Lower lobe of right lung (tissue), 2 donors: ENCODE measurements at regions not wholly inside any gene's neighbourhood (a gene's known extent, or its start where the extent isn't known, plus 50 kb on each side); places are given as distances from the start of the nearest gene placed in this dataset.
"Not testable (repeated sequence)": the region's sequence is repeated elsewhere in the genome, so short reads cannot be mapped to it uniquely, and the experiment has no call there.

ENCODE experiments used
- ATAC-seq, 2 donors: fragments of 200-7000 bp; cut with Tn5 transposase; one replicate each; pipeline ENCODE4 v1.9.1; 2020 to 2022; ENCODE audit warnings: mild to moderate bottlenecking in 2 of 2, moderate library complexity in 2 of 2
- DNase-seq: peaks from one replicate; pipeline ENCODE4 v3.0.0-alpha.2; 2020
- H3K27ac ChIP-seq: fragments of 200-600 bp; one replicate; pipeline ENCODE4 v1.8.0; 2022
- H3K27me3 ChIP-seq: fragments of 200-600 bp; one replicate; pipeline ENCODE4 v1.8.0; 2022; ENCODE audit warnings: low read depth
- H3K36me3 ChIP-seq: fragments of 200-600 bp; one replicate; pipeline ENCODE4 v1.8.0; 2022; ENCODE audit warnings: mild to moderate bottlenecking
- H3K4me1 ChIP-seq: fragments of 200-600 bp; one replicate; pipeline ENCODE4 v1.8.0; 2022
- H3K4me3 ChIP-seq: fragments of 200-600 bp; one replicate; pipeline ENCODE4 v1.8.0; 2022; ENCODE audit warnings: mild to moderate bottlenecking
- H3K9me3 ChIP-seq: fragments of 200-600 bp; one replicate; pipeline ENCODE4 v1.8.0; 2022
- intact Hi-C: fragments of 100-400 bp; cut with DNase I; formaldehyde crosslinking; loops from one replicate; pipeline ENCODE4 v1.11.0; 2022
- TF ChIP-seq, protein P1 (sequence below): fragments of 200-600 bp; IDR thresholded peaks from one replicate; pipeline ENCODE4 v1.8.0; 2022; ENCODE audit warnings: antibody characterized with exemption, mild to moderate bottlenecking
- donor health status: DM: no; HTN: yes; CAD: no; lungs with severe emphysema.

DNA sequence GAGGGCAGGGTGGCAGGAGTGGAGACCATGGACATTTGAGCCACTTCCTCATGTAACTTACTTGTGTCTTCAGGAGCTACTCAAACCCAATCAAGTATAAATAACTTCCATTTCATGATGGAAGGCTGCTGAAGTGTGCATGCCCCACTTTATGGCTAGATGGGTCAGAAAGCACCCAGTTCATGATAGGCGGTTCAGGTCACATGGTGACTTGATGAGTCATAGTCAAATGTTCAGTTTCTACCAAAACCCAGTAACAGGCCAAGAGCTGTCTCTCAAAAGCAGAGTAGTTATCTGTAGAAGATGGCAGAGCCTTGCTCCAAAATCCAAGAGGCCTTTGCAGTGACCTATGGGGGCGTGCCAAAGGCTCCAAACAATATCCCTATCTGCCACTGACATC lies 133.7 kb upstream of the TENT5A start:
- no peaks in the 10 kb centered on the region for H3K9me3 ChIP-seq
- intact Hi-C loops = no loop called here
- H3K4me3 ChIP-seq = no peak overlapping the region
- ATAC-seq (no peak), DNase-seq (no peak)
- H3K4me1 ChIP-seq = no peaks in the 10 kb centered on the region
- H3K36me3 ChIP-seq = no peaks in the 10 kb centered on the region
- no peak overlapping the region for H3K27ac ChIP-seq
- H3K27me3 ChIP-seq = no peaks in the 10 kb centered on the region
- TF ChIP-seq, protein P1, sequence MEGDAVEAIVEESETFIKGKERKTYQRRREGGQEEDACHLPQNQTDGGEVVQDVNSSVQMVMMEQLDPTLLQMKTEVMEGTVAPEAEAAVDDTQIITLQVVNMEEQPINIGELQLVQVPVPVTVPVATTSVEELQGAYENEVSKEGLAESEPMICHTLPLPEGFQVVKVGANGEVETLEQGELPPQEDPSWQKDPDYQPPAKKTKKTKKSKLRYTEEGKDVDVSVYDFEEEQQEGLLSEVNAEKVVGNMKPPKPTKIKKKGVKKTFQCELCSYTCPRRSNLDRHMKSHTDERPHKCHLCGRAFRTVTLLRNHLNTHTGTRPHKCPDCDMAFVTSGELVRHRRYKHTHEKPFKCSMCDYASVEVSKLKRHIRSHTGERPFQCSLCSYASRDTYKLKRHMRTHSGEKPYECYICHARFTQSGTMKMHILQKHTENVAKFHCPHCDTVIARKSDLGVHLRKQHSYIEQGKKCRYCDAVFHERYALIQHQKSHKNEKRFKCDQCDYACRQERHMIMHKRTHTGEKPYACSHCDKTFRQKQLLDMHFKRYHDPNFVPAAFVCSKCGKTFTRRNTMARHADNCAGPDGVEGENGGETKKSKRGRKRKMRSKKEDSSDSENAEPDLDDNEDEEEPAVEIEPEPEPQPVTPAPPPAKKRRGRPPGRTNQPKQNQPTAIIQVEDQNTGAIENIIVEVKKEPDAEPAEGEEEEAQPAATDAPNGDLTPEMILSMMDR = no peak

DNA sequence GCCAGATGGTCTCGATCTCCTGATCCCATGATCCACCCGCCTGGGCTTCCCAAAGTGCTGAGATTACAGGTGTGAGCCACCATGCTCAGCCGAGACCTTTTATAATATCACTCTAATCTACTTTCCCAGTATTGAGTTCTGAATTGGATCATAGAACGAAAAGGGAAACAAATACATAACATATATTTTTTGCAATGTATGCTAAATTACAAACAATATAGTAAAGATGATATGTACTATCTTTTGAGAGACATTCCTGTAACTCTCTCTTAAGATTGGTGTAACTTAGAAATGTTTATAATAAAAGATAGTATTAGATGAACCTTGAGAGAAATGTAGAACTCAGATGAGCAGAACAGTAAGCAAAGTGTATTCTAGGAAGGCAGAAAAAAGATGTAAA lies 129.2 kb upstream of the TENT5A start:
- H3K9me3 ChIP-seq = no peaks in the 10 kb centered on the region
- no peaks in the 10 kb centered on the region for H3K4me1 ChIP-seq
- intact Hi-C loops = no loop called here
- TF ChIP-seq, protein P1 = no peak
- DNase-seq (no peak), ATAC-seq (no peak)
- no peak overlapping the region for H3K4me3 ChIP-seq
- no peaks in the 10 kb centered on the region for H3K36me3 ChIP-seq
- H3K27ac ChIP-seq = no peak overlapping the region
- no peaks in the 10 kb centered on the region for H3K27me3 ChIP-seq

DNA sequence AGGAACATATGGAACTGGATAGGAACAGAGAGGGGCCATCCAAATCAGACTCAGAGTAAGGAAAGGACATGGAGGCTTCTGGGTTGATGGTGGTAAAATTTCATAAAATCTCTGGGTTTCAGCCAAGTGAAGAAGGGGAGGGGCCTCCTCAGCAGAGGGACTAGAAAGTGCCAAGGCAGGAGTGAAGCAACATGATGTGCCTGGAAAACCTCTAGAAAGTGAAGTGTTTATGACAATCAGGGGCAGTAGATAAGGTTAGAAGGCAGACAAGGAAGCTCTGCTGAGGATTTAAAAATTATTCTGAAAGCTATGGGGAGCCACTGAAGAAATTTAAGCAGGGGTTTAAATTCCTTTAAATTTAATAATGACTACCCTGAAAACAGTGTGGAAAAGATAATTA lies 126.0 kb upstream of the TENT5A start:
- no peak for DNase-seq
- H3K4me1 ChIP-seq = no peaks in the 10 kb centered on the region
- no peaks in the 10 kb centered on the region for H3K27me3 ChIP-seq
- H3K4me3 ChIP-seq = no peak overlapping the region
- no peak overlapping the region for H3K27ac ChIP-seq
- peaks cover 8% of the 10 kb centered on the region for H3K9me3 ChIP-seq
- intact Hi-C loops = no loop called here
- H3K36me3 ChIP-seq = no peaks in the 10 kb centered on the region
- TF ChIP-seq, protein P1 = no peak
- no peak for ATAC-seq

DNA sequence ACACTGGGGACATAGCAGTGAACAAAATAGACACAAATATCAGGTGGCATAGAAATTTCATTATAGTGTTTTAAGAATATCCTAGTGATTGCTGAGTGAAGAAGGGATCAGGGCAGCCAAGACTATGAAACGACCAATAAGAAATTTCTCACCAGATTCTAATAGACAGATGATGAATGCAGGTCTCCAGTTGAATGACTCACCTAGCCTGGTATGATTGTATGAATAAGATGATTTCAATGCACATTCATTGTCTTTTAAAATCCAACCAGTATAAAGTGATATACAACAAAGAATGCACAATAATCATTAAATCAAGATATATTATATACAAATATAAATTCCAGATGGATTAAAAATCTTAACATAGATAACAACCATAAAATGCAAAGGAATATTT lies 124.5 kb upstream of the TENT5A start:
- Histone ChIP-seq H3K4me3 (no peak overlapping the region), H3K27me3 (no peaks in the 10 kb centered on the region), H3K9me3 (peaks cover 13% of the 10 kb centered on the region), H3K36me3 (no peaks in the 10 kb centered on the region), H3K4me1 (no peaks in the 10 kb centered on the region), H3K27ac (no peak overlapping the region)
- TF ChIP-seq, protein P1 = no peak
- DNase-seq (no peak), ATAC-seq (no peak)
- intact Hi-C loops = no loop called here

DNA sequence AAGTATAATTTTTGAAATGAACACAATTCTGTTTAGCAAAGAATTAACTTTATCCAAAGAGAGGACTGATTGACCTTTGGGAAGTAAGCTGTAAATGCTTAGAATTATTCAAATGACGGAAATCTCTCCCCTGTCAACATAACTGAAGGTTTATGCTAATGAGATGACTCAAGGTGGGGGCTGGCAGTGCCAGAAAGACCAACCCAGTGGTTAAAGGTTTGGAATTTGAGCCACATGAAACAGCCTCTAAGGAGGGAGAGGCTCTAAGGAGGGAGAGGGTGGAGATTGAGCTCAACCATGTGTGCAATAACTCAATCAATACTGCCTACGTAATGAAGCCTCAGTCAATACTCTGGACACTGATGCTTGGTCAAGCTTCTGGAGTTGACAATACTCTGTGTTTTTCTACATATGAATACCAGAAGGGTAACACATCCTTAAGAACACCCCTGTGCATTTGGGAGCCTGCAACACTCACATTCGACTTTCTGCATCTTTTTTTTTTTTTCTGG lies 123.4 kb upstream of the TENT5A start:
- no peaks in the 10 kb centered on the region for H3K4me1 ChIP-seq
- H3K36me3 ChIP-seq = no peaks in the 10 kb centered on the region
- H3K27ac ChIP-seq = no peak overlapping the region
- H3K27me3 ChIP-seq = no peaks in the 10 kb centered on the region
- TF ChIP-seq, protein P1 = no peak
- H3K9me3 ChIP-seq = peaks cover 13% of the 10 kb centered on the region
- H3K4me3 ChIP-seq = no peak overlapping the region
- ATAC-seq (no peak), DNase-seq (no peak)
- intact Hi-C loops = no loop called here

DNA sequence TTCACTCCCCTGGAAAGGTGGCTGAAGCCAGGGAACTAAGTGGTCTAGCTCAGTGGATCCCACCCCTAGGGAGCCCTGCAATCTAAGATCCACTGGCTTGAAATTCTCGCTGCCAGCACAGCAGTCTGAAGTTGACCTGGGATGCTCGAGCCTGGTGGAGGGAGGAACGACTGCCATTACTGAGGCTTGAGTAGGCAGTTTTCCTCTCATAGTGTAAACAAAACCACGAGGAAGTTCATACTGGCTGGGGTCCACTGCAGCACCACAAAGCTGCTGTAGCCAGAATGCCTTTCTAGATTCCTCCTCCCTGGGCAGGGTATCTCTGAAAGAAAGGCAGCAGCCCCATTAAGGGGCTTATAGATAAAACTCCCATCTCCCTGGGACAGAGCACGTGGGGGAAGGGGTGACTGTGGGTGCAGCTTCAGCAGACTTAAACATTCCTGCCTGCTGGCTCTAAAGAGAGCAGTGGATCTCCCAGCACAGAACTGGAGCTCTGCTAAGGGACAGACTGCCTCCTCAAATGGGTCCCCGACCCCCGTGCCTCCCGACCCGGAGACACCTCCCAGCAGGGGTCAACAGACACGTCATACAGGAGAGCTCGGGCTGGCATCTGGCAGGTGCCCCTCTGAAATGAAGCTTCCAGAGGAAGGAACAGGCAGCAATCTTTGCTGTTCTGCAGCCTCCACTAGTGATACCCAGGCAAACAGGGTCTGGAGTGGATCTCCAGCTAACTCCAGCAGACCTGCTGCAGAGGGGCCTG lies 117.4 kb upstream of the TENT5A start:
- H3K36me3 ChIP-seq, H3K4me1 ChIP-seq, H3K4me3 ChIP-seq, H3K27me3 ChIP-seq, ATAC-seq, DNase-seq, H3K27ac ChIP-seq, intact Hi-C loops: not testable (repeated sequence)
- H3K9me3 ChIP-seq = peaks cover 13% of the 10 kb centered on the region
